Breast epithelium (tissue), 4 donors: ENCODE measurements at regions not wholly inside any gene's neighbourhood (a gene's known extent, or its start where the extent isn't known, plus 50 kb on each side); places are given as distances from the start of the nearest gene placed in this dataset.
"Not testable (repeated sequence)": the region's sequence is repeated elsewhere in the genome, so short reads cannot be mapped to it uniquely, and the experiment has no call there.

Experiments
- DNase-seq, 2 donors: peaks; one replicate each; pipeline ENCODE4 v3.0.0-alpha.2; 2019; ENCODE audit warnings: low spot score in 2 of 2
- H3K27ac ChIP-seq, 2 donors: fragments of 200-600 bp; sonication (generic) in 1 of 2; one replicate each; pipeline ENCODE4 v1.5.1; 2016 to 2019; ENCODE audit warnings: mild to moderate bottlenecking in 1 of 2
- H3K27me3 ChIP-seq, 2 donors: fragments of 200-600 bp; sonication (generic) in 1 of 2; one replicate each; pipeline versions ENCODE4 v1.5.1 to v1.6.0; 2017 to 2019; ENCODE audit warnings: control low read depth in 1 of 2, mild to moderate bottlenecking in 1 of 2
- H3K36me3 ChIP-seq: fragments of 200-600 bp; one replicate; pipeline ENCODE4 v1.5.1; 2019
- H3K4me1 ChIP-seq, 2 donors: fragments of 200-600 bp; sonication (generic); one replicate each; pipeline ENCODE4 v1.5.1; 2016 to 2019; ENCODE audit warnings: control low read depth in 1 of 2
- H3K4me3 ChIP-seq, 3 donors: fragments of 200-600 bp; sonication (generic); 1 replicate in 2 of 3; 2 replicates in 1 of 3; pipeline ENCODE4 v1.5.1; 2016 to 2019; ENCODE audit warnings: mild to moderate bottlenecking in 3 of 3, moderate library complexity in 2 of 3
- H3K9me3 ChIP-seq, 2 donors: fragments of 200-600 bp; sonication (generic) in 1 of 2; one replicate each; pipeline ENCODE4 v1.5.1; 2016 to 2019; ENCODE audit warnings: control low read depth in 1 of 2
- POLR2A ChIP-seq: fragments of 450-650 bp; IDR thresholded peaks from one replicate; pipeline ENCODE4 v1.6.1; 2016; ENCODE audit warnings: antibody characterized with exemption, mild to moderate bottlenecking, moderate library complexity
- POLR2AphosphoS5 ChIP-seq, 3 donors: sonication (generic); formaldehyde crosslinking; IDR thresholded peaks; one replicate each; pipeline ENCODE4 v1.6.1; 2017; ENCODE audit warnings: antibody characterized with exemption in 3 of 3
- intact Hi-C: fragments of 100-400 bp; cut with DNase I; formaldehyde crosslinking; loops from one replicate; pipeline ENCODE4 v1.15.1; 2023; ENCODE audit warnings: low total_unique reads
- TF ChIP-seq, protein P1 (sequence below), 3 donors: fragments of 450-650 bp; IDR thresholded peaks; one replicate each; pipeline ENCODE4 v1.5.1; 2016 to 2017; ENCODE audit warnings: antibody characterized with exemption in 3 of 3, mild to moderate bottlenecking in 3 of 3, moderate library complexity in 3 of 3

DNA sequence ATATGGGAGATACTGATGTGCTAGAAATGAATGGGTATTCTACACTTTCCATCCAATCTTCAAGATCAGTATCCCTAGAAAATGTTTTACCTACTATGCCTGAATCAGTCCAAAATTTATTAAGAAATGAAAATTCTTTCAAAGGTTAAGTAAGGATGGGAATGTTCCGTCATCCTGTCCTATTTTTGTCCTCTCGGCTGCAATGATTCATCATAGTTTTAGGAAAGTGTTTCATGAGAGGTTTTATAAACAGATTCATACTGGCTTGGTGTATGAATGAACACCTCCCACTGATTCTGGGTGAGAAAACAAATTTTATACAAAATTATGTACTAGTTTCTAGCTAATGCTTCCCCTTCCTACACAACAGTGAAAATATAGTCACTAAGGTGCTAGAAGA is 504.6 kb upstream of the NR5A2 start:
- DNase-seq, result no peak
- Histone ChIP-seq H3K36me3 (no peaks in the 10 kb centered on the region), H3K27ac (no peak overlapping the region), H3K4me3 (no peak overlapping the region), H3K4me1 (no peaks in the 10 kb centered on the region), H3K27me3 (no peaks in the 10 kb centered on the region), H3K9me3 (no peaks in the 10 kb centered on the region)
- TF ChIP-seq POLR2AphosphoS5 (IDR thresholded peaks at IDR 0.05) (no peak), POLR2A (no peak)
- TF ChIP-seq, protein P1, sequence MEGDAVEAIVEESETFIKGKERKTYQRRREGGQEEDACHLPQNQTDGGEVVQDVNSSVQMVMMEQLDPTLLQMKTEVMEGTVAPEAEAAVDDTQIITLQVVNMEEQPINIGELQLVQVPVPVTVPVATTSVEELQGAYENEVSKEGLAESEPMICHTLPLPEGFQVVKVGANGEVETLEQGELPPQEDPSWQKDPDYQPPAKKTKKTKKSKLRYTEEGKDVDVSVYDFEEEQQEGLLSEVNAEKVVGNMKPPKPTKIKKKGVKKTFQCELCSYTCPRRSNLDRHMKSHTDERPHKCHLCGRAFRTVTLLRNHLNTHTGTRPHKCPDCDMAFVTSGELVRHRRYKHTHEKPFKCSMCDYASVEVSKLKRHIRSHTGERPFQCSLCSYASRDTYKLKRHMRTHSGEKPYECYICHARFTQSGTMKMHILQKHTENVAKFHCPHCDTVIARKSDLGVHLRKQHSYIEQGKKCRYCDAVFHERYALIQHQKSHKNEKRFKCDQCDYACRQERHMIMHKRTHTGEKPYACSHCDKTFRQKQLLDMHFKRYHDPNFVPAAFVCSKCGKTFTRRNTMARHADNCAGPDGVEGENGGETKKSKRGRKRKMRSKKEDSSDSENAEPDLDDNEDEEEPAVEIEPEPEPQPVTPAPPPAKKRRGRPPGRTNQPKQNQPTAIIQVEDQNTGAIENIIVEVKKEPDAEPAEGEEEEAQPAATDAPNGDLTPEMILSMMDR (IDR thresholded peaks at IDR 0.05), result no peak
- intact Hi-C loops, result no loop called here

DNA sequence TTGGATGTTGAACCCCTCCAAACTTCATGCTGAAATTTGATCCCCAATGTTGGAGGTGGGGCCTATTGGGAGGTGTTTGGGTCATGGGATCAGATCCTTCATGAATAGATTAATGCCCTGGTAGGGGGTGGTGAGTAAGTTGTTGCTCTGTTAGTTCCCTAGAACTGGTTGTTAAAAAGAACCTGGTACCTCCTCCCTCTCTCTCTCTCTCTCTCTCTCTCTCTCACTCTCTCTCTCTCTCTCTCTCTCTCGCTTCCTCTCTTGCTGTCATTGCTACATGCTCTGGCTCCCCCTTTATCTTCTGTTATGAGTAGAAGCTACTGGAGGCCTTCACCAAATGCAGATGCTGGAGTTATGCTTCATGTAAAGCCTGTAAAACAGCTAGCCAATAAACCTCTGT is 498.2 kb upstream of the NR5A2 start:
- no peak for DNase-seq
- no peak overlapping the region for H3K4me3 ChIP-seq
- intact Hi-C loops, result no loop called here

DNA sequence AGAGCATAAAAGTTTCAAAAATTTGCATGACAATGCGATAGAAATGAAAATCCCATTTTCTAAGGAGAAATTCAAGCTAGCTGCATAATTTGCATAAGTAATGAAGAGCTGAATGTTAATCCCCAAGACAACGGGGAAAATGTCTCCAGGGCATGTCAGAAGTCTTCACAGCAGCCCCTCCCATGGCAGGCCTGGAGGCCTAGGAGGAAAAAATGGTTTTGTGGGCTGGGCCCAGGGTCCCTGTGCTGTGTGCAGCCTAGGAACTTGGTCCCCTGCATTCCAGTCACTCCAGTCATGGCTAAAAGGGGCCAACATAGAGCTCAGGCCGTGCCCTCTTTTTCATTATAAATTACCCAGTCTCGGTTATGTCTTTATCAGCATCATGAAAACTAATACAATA is 494.1 kb upstream of the NR5A2 start:
- H3K4me3 ChIP-seq, H3K27ac ChIP-seq, intact Hi-C loops, DNase-seq, H3K36me3 ChIP-seq, H3K27me3 ChIP-seq, H3K4me1 ChIP-seq: not testable (repeated sequence)
- peaks cover 13 to 52% of the 10 kb centered on the region in 2 donors for H3K9me3 ChIP-seq

More for the DNA sequence above, 498.2 kb upstream of the NR5A2 start:
- H3K4me1 ChIP-seq, result no peaks in the 10 kb centered on the region
- TF ChIP-seq POLR2A, result no peak
- TF ChIP-seq, protein P1 (IDR thresholded peaks at IDR 0.05), result no peak
- no peak for TF ChIP-seq POLR2AphosphoS5 (IDR thresholded peaks at IDR 0.05)
- no peaks in the 10 kb centered on the region for H3K27me3 ChIP-seq
- no peaks in the 10 kb centered on the region for H3K36me3 ChIP-seq
- H3K9me3 ChIP-seq, result peaks cover 5 to 20% of the 10 kb centered on the region in 2 donors
- H3K27ac ChIP-seq, result no peak overlapping the region

DNA sequence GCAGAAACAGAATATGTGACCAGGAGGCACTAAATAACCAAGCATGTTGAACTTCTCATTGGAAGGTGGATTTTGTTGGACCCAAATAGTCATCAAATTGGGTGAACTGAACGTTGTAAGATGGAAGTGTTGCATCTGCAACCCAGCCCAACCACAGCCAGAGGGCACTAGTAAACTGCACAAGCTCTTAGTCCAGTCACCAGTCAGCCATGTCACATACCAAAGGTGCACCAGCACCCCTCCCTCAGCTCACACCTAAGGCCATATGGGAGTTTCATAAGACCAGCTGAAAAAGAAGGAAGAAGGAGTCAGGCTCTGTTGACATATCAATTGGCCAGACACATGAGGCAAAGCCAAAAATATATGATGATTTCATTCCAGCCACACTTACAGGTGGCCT is 481.7 kb upstream of the NR5A2 start:
- intact Hi-C loops, result no loop called here
- no peaks in the 10 kb centered on the region for H3K4me1 ChIP-seq
- H3K4me3 ChIP-seq, result no peak overlapping the region
- H3K36me3 ChIP-seq, result no peaks in the 10 kb centered on the region
- peaks cover 0 to 5% of the 10 kb centered on the region in 2 donors for H3K9me3 ChIP-seq
- no peak overlapping the region for H3K27ac ChIP-seq
- TF ChIP-seq, protein P1 (IDR thresholded peaks at IDR 0.05), result no peak
- H3K27me3 ChIP-seq, result no peaks in the 10 kb centered on the region
- no peak for DNase-seq

- intact Hi-C loops, result no loop called here
- Histone ChIP-seq H3K4me1 (no peaks in the 10 kb centered on the region), H3K27ac (no peak overlapping the region), H3K4me3 (no peak overlapping the region), H3K36me3 (no peaks in the 10 kb centered on the region), H3K27me3 (no peaks in the 10 kb centered on the region), H3K9me3 (peaks cover 0 to 1% of the 10 kb centered on the region in 2 donors)
- DNase-seq, result no peak
- TF ChIP-seq POLR2A (no peak), POLR2AphosphoS5 (IDR thresholded peaks at IDR 0.05) (no peak)
- TF ChIP-seq, protein P1 (IDR thresholded peaks at IDR 0.05), result no peak
Observed at GRCh38 chr1:199546323-199546722, 481.2 kb upstream of the NR5A2 start.

DNA sequence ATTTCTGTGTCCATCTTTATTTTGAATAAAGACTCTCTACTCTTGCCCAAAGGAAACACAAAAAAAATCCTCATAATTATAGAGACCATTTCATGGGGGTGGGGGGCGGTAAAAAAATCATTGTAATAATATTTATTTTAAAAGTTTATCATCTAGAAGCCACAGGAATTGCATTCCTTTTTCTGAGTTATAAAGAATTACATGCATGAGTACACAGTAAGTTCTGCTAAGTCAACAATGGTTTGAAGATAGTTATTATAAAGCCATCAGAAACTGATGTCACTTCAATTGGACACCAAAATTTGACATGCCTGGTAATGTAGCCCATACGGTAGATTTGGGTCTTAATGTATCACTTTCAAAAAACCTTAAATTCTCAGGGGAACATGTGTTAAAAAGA is 478.1 kb upstream of the NR5A2 start:
- H3K9me3 ChIP-seq, result no peaks in the 10 kb centered on the region
- TF ChIP-seq POLR2A (no peak), POLR2AphosphoS5 (IDR thresholded peaks at IDR 0.05) (no peak)
- TF ChIP-seq, protein P1 (IDR thresholded peaks at IDR 0.05), result no peak
- no peak overlapping the region for H3K4me3 ChIP-seq
- H3K27ac ChIP-seq, result no peak overlapping the region
- DNase-seq, result no peak
- no peaks in the 10 kb centered on the region for H3K27me3 ChIP-seq
- H3K4me1 ChIP-seq, result no peaks in the 10 kb centered on the region
- intact Hi-C loops, result no loop called here
- H3K36me3 ChIP-seq, result no peaks in the 10 kb centered on the region
